GM19351 (cell line): ENCODE measurements at regions not wholly inside any gene's neighbourhood (a gene's known extent, or its start where the extent isn't known, plus 50 kb on each side); places are given as distances from the start of the nearest gene placed in this dataset.

Source experiments
- ATAC-seq: cut with Tn5 transposase; IDR thresholded peaks from one replicate; pipeline ENCODE4 v1.9.1; 2021; ENCODE audit warnings: mild to moderate bottlenecking, moderate library complexity; ENCODE audit not compliant: unreplicated experiment

DNA sequence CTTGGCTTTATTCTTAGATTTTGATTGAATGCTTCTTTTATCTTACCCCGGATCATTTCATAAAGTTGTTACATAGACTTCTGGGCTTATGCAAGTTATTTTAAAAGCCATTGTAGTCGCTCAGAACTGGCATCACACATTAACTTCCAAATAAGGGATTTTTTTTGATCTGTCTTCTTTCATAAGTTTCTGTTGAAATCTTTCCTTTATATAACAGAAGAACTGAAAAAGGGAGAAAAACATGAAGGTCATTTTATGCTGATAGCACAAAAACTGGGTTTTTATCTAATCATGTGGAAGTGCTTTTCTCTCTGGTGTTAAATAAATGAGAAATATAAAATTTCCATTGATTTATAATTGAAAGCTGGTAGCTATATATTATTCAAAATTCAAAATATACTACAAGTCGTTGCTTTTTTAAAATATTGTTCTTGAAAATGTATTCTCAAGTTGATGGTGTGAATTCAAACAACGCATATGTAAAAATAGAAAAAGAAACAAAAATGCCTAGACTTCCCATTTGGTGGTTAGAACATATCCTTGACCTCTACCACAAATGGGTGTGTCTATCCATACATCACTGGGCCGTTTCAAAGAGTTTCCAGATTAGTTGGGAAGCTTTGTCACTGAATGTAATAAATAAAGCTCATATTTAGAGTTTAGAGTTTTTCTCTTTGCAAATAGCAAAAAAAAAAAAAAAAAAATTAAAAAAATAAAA lies 258.3 kb upstream of the ZPLD1 start:
- no peak for ATAC-seq

DNA sequence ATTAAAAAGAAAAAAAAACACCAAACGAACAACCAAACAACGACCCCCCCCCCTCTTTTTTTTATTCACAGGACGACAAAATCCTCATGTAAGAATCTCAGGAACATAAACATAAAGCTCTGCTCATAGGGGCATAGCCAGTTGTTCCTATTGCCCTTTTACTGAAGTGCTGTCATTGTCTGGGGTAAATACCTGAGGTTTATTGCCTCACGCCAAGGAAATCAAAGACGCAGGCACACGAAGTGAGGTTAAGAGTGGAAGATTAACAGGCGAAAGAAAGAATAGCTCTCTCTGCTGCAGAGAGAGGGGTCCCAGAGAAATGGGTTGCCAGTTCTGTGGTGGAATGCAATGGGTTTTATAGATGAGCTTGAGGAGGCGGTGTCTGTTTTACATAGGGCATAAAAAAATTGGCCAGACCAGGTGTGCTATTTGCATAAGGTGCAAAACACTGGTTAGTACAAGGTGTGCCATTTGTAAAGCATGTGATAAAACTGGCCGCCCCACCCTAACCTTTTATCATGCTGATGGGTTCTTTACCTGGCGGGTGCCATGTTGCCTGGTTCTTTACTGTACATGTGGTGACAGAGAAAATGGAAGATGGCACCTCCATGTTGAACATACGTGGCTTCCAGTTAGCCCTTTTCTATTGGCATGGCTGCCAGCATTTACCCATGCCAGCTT lies 257.6 kb upstream of the ZPLD1 start:
- no peak for ATAC-seq

DNA sequence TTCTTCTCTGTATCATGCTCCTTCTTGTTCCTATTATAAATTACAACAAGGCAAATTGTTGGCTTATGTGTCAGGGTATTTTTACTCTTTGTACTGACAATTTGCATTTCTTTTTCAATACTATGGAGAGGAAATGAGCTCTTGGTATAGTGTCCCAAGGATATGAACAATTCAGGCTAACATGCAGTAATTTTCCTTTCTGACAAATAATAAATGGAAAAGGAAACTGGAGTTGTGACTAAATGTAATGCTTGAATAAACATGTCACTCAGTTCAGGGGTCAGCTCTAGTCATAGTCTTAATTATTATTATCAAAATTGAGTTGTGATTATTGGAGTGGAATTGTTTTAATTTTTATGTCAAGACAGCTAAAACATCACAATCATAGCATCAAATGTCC lies 256.0 kb upstream of the ZPLD1 start:
- ATAC-seq: no peak

DNA sequence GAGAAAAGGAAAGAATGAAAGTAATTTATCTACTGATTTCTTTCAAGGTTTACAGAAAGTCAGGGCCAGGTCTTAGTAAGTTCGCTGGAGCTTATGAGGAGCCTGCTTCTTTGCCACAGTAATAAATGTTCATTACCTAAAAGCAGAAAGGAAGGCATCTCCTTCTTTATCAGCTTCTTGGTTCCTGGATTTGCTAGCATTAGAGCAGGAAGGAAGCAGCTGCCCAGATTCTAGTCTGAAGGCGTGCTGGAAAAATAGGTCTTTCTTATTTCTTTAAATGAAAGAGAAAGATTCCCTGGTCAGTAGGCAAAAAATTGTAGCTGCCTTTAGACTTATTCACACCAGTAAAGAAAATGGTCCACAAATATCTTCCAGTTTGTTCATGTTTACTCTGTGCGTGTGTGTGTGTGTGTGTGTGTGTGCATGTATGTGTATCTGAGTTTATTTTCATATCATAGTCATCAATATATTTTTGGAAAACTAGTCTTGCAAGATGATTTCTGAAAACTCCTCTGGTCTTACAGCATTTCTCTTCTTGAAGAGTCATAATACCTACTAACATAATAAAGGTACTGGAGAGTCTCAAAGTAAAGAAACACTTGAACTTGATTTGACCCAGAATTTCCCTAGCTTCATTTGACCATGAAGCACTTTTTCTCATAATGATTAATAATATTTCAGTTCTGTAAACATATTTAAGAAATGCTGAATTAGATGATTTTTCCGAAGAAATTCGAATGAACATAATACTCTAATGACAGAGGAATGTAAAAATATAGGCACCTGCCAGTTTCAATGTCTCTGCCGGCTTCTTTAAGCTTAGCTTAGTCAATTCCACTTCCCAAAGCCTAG lies 255.3 kb upstream of the ZPLD1 start:
- peak; percentile 69 for ATAC-seq

DNA sequence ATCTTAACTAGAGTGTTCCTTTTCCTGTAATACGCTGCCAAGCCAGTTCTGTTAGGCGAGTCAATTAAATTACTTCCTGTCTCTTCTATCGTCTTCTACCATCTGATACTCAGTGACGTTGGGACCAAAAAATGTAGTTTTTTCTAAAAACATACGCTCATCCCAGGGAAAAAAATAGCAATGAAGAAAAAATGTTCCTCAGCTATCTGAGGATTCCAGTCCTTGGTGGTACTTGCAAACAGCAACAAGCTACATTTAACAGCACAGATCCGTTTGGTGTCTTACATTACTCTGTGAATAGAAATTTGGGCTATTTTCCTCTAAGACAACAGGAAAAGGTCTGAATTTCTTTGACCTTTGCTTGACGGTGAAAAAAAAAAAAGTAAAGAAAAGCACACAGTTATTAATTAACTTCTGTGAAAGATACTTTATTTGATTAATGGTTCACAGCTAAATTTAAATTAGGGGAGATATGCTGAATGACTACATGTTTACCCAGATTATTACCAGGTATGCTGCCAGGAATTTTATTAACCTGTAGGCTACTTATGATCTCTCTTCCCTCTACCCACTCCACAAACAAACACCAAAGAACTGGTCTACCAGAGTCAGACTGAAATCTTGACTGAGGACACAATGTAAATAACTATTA lies 254.4 kb upstream of the ZPLD1 start:
- ATAC-seq: peak; percentile 49

DNA sequence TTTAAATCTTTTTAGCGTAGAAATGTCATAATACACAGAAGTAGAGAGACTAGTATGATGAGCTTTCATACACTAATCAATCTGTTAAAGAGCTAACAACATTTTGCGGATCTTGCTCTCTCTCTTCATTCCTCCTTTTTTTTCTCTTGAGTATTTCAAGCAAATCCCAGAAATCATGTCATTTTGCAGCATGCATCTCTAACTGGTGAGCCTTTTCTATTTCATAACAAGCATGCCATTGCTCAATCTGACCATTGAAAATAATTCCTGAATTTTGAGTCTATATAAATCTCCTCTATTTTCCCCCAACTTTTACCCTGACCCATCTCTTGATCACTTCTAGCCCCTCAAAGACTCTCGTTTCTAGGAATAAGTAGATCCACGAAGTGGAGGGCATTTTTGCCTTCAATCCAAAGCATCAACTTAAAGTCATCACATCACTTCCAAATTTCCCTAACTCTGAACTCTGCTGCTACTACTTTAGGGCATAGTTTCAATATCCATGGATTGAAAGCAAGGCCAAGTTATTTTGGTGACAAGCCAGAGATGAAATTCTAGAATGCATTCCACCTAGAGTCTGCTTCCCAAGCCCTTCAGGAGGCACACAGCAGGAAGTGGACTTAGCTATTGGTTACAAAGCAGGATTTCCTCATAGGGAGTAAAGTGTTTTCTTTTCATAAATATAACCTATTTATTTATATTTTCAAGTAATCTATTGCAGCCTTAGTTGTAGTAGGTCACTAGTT lies 253.5 kb upstream of the ZPLD1 start:
- no peak for ATAC-seq

DNA sequence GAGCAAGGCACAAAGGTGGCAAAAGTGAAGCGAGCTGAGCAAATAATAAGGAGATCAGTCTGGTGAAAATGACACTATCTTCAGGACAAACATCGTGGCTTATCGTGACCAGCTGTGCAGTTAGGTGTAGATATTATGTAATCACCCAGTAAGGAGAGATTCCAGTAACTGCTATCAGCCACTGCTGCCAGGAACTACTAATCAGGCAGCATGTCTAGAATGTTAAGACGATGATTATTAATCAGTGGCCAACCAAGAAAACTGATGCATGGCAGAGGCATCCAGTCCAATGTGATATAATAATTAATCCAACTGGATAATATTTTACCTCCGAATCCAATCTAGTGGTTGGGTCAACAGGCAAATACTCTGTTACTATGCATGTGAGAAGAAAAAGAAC lies 252.7 kb upstream of the ZPLD1 start:
- ATAC-seq: no peak

DNA sequence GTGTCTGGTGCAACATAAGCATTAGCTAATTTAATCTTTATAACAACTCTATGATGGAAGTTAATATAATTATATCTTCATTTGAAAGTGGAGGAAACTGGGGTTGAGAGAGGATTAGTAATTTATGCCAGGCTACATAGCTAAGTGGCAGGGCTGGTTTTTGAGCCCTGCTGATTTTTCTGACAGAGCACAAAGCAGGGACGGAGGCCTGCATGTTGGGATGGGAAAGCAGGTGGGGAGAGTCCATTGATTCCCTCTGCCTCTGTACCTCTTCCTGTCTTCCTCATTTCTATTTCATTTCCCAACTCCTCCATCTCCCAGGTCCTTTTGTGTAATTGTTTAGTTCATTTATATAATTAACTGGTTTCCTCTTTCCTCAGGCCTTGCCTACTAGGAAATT lies 251.6 kb upstream of the ZPLD1 start:
- no peak for ATAC-seq

DNA sequence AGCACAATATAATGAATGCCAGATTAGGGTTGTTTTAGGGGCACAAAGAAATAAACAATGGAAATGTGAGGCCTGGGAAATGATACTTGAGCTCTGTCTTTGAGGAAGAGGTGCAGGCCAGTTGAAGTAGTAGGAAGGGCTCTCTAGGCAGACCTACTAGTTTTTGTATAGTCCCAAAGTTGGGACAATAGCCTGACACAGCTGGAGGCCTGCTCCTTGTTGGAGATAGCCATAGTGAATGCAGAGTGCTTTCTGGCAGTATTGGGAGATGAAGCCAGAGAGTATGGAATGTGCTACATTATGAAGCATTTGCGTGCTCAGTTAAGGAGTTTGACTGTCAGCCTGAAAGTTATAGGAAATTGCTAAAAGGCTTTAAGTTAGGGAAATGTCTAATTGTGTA lies 251.2 kb upstream of the ZPLD1 start:
- no peak for ATAC-seq

DNA sequence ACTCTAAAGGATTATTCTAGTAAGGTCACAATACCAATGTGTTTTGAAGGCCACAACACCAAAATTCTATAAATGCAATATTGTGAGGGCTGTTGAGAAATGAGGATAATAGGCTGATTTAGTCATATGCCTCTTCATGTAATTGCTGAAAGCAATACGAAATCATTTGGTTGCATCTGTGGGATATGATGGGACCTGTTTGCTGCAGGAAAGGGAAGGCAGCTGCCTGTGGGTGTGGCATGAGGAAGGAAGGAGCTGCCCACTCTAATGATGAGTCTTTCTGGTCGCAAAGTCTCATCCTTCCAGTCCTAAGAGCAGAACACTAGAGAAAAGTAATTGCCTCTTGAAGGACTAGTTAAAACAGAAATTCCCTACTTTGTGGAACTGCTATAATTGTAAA lies 245.3 kb upstream of the ZPLD1 start:
- ATAC-seq: no peak

DNA sequence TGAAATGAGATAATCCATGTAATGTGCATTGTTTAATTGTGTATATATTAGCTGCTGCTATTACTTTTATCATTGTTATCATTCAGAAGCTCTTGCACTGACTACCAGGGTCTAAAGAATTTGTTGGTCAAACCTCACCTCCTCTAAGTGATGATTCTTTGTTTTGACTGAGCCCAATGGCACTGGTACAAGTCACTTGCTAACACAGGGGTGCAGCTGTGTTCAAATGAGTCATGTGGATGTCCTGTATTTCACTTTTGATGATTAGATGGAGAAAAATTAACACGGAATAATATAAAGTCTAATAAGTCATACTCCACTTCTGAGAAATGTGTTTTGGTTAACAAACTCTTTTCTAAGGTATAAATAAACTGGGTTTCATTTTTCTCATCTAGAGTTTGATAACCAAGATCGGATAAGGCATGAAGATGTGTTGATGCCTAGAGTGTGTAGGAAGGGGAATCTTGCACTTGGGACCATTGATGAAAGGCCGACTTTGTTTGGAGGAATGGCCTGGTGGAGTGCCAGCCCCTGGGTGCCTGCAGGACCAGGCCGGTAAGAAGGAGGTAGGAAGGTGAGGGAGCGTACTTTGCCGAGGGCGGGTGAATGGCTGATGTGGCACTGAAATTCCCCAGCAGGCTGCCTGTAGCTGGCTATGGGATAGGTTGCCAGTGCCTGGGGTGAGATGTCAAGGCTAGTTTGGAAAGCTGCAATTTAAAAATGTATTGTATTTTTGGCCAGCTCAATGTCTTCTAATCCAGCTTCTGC lies 244.7 kb upstream of the ZPLD1 start:
- no peak for ATAC-seq

DNA sequence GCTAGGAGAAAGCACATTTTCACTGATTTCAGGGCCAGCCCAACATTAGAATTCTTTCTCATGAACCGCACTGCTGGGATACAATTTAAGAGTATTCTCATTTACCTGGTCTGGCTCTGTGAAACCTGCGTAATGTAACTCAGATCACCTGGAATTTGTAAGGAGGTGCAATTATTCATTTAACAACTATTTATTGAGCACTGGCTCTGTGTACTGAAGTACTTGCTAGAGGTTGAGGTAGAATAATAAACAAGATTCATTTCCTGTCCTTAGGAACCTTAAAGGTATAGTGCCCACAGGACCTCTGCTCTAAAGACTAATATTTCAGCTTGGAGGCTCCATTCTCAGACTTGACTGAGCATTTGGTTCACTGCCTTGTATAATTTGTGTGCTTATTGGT lies 242.2 kb upstream of the ZPLD1 start:
- no peak for ATAC-seq

DNA sequence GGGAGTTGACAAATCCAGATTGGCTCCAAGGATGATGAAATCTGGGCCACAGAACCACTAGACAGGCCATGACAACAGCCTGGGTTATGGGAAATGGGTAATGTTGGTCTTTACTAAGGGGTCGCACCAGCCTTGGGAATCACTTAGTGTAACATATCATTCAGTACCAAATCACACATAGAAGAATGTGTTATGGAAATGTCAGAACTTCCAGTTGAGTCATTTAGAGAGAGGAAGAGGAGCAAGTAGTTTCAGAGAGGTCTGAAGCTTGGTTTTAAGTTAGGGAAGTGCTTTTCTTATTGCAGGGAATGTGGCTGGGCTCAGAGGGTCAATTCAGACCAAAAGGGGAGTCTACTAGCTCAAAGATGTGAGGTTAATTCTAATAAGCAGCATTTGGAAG lies 241.6 kb upstream of the ZPLD1 start:
- ATAC-seq: no peak

DNA sequence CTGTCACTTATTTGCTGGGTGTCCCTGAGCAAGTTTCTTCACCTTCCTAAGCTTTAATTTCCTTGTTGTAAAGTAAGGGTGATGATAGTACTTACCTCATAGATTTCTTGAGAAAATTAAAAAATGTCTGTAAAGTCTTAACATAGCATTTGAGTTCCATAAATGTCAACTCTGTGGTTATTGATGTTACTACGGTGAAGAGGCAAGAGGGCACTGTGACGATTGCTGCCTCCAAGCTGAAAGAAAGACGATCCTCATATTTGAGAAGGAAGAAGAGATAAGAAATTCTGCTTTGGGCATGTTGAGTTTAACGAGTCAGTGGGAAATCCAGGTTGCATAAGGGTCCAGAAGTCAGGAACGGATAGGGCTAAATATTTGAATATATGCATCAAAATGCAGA lies 240.8 kb upstream of the ZPLD1 start:
- no peak for ATAC-seq

DNA sequence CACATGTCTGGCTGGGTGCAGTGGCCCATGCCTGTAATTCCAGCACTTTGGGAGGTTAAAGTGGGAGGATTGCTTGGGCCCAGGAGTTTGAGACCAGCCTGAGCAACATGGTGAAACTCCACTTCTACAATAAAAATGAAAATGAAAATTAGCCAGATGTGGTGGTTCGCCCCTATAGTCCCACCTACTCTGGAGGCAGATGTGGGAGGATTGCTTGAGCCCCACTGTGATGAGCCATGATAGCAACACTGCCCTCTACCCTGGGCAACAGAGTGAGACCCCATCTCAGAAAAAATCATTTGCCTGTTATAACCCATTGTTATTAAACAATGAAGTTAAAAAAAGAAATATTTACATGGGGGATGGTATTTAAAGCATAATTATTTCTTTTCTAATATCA lies 240.1 kb upstream of the ZPLD1 start:
- ATAC-seq: peak; percentile 68

DNA sequence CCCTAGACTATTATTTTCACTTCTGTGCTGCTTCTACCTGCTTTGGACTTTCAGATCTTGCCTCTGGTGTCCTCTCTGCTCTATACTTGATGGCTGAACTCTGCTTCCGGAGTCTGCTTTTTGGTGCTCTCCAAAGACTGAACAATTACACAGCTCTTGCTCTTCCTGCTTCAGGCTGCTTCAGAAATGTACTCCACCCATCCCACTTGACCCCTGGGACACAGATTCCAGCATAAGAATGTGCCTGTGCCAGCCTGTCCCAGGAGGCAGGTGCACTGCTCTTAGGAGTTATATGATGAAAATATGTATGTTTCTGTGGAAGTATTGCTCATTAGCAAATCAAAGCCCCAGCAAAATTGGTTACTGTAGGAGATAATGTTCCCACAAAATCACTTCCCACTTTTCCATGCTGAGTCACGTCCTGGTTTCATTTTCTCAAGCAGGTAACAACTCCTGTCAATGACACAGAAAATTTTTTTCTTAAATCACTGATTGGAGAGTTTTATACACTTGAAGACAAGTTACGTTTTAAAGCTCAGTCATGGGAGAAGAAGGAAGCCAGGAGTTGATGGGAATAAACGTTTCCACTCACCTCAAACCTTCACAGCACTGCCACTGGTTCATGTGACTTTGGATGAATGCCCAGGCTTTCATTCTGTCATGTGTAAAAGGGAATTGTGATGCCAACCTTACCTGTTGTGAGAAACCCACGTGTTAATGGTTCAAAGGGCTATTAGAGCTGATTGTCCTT lies 239.4 kb upstream of the ZPLD1 start:
- peak; percentile 48 for ATAC-seq

DNA sequence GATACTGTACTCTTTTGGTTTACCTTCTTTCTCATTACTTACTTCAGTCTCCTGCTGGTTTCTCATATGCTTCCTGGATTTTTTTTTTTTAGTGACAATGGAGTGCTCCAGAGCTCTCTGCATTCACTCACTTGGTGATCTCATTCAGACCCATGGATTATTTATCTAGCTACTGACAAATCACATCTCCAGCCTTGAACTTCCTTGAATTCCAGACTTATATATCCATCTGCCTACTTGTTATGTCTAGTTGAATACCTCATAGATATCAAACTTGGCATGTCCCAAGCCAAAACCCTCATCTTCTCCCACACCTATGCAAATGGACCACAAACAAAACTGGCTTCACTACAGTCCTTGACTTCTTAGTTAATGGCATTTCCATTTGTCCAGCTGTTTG lies 234.7 kb upstream of the ZPLD1 start:
- no peak for ATAC-seq

DNA sequence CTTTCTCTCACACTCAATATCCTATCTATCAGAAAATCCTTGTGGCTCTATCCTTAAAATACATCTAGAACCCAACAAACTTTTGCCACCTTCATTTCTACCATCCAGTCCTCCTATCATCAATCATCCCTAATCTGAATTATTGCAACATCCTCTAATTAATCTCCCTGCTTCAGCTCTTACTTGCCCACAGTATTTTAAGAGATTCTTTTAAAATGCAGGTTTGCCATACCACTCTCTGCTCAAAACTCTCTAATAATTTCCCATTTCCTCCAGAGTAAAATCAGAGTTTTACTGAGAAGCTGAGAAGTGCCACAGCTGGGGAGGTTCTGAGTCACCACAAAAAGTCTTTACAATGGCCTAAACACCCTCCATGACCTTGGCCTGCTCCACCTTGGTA lies 234.3 kb upstream of the ZPLD1 start:
- ATAC-seq: no peak

DNA sequence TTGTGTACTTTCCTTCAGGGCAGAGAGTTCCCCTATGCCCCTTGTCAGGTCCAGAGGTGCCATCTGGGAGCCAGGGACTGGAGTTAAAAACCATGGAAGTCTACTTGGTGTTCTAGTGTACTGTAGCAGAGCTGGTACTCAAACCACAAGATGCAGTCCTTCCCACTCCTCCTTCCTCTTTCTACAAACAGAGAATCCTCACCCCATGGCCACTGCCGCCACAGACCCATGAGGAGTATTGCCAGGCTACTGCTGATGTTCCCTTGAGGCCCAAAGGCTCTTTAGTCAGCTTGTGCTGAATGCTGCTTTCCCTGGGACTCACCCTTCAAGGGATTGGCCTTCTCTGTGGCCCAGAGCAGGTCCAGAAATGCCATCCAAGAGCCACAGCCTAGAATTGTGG lies 229.2 kb upstream of the ZPLD1 start:
- ATAC-seq: no peak
